ENCODE measurements at regions not wholly inside any gene's neighbourhood (a gene's known extent, or its start where the extent isn't known, plus 50 kb on each side); places are given as distances from the start of the nearest gene placed in this dataset.
"Not testable (repeated sequence)": the region's sequence is repeated elsewhere in the genome, so short reads cannot be mapped to it uniquely, and the experiment has no call there.

DNA sequence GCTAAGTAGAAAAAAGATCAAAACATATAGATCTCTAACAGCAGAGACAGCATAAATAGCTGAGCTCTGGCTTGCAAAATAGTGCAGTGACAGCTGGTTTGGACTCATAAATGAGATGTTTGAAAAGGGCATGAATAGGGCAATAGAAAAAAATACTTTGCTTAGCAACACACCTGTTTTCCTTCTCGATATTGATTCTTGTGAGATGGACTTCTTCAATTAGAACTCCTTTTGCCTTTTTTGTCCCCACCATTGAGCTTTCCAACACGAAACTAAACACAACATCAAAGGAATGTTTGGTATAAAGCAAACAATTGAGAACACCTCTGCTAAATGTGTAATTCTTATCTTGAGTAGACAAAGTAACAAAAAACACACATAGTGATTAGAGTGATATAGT is 726.3 kb downstream of the RAPGEF2 start:
- no peak for DNase-seq (ENCODE audit: low read depth)

GRCh38 chr4:159837071-159837470 is 734.2 kb downstream of the RAPGEF2 start:
- DNase-seq (ENCODE audit: low read depth), result no peak

DNA sequence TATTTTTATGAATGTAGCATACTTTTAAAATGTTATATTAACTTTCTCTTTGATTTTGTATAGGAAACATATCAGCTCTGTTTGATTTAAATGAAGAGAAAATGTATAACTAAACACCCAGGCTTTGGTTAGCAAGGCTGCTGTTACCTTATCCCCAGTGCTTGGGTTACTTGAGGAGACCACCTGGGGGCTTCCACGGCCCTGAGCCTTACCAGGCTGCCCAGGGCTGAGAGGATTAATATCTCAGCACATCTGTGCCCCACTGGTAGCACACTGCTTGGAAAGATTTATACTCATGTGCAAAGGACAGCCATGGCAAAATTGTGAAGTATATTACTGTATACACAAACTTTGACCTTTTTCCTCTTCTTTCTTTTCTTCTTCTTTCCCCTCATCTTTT is 752.9 kb downstream of the RAPGEF2 start:
- DNase-seq (ENCODE audit: low read depth), result no peak

- no peak for DNase-seq (ENCODE audit: low read depth)
These were observed 753.6 kb downstream of the RAPGEF2 start for GRCh38 chr4:159856451-159856850.

GRCh38 chr4:159859656-159860148 is 756.8 kb downstream of the RAPGEF2 start:
- DNase-seq (ENCODE audit: low read depth), result no peak

DNA sequence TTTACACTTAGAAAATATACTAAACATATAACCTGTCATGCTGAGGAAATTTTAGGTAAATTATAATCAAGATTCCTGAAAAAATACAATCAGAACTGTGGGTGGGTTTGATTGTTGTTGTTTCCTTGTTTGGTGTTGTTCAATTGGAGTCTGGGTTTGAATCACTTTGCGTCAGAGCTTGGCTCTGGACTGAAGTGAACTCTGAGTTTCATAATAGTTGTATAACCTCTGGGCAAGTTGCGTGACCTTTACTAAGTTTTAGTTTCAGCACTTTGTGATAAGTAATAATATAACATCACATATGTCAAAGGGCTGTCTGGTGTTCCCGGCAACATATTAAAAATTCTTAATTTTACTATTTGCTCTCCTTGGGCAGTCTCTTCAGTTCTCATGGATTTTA is 758.1 kb downstream of the RAPGEF2 start:
- no peak for DNase-seq (ENCODE audit: low read depth)

DNA sequence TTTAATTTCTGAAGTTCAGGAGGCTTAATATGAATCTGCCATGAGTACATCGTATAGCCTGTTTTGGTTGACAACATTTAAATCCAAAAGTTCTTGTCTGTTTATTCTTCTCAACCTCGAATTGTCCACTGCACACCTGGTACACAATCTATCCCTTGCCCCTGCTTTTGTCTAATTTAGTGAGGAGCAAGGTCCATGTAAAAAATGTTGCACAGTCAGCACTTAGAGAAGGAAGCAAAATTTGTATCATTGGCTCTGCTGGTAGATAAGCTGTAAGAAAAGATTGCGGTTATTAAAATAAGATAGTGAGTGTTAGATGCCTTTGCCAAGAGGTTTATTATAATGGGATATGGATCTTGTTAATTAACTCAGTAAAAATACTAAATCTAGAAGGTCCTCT is 761.5 kb downstream of the RAPGEF2 start:
- no peak for DNase-seq (ENCODE audit: low read depth)

DNA sequence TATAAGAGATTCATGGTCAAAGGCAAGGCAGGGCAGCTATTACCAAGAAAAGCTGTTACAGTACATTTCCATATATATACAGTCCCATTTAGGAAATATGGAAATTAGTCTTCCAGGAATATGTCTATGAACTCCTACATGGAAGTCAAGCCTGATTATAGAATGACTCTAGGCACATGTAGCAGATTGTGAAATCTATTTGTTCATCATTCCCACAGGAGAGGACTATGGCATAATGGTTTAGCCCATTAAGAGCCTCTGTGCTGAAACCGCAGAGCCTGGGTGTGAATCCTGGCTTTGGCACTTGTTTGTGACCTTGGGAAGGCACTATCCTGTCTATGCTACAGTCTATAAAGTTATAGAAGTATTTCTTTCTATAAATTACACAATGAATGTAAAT is 764.8 kb downstream of the RAPGEF2 start:
- DNase-seq (ENCODE audit: low read depth), result no peak

DNA sequence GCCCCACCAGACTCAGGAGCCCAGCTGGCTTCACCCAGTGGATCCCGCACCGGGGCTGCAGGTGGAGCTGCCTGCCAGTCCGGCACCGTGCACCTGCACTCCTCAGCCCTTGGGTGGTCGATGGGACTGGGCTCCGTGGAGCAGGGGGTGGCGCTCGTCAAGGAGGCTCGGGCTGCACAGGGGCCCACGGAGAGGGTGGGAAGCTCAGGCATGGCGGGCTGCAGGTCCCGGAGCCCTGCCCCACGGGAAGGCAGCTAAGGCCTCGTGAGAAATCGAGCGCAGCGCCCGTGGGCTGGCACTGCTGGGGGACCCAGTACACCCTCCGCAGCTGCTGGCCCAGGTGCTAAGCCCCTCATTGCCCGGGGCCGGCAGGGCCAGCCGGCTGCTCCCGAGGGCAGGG is 766.1 kb downstream of the RAPGEF2 start:
- DNase-seq (ENCODE audit: low read depth), result not testable (repeated sequence)

DNA sequence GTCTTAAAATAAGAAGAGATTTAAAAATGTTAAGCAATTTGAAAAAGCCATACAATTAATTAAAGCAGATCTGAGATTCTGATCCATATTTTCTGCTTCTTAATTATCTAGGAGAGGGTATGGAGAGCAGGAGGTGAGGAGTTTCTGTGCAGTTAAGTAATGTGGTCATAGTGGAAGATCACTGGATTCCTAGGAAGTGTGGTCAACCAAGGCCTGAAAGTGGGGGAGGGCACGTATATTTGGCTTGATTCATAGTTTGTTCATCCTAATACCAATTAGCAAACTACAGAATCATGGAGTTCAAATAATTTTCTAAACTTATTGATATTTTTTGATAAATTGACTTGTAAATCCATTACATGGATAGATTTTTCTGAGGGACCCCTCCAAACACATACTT is 768.3 kb downstream of the RAPGEF2 start:
- no peak for DNase-seq (ENCODE audit: low read depth)

- no peak for DNase-seq (ENCODE audit: low read depth)
These were observed 778.3 kb downstream of the RAPGEF2 start for GRCh38 chr4:159881158-159881557.

GRCh38 chr4:159884989-159885388 is 782.1 kb downstream of the RAPGEF2 start:
- no peak for DNase-seq (ENCODE audit: low read depth)

DNA sequence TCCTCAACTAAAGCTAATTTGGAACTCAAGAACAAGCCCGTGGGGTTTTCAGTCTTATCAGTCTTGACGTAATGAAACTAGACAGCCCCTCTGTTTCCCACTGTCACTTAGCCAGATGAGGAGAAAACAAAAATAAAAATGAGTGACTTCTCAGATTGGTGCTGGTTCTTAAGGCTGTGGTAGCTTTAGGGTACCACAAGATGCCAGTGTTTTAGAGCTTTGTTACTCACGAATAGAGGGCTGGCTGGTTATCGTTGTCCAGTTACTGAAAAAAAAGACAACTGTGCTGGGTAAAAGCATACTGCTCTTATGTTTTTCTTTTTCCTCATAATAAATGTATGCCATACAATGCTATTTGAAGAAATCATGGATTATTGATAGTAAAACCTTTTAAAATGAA is 796.7 kb downstream of the RAPGEF2 start:
- no peak for DNase-seq (ENCODE audit: low read depth)

GRCh38 chr4:159900562-159900961 is 797.7 kb downstream of the RAPGEF2 start:
- DNase-seq (ENCODE audit: low read depth), result no peak

GRCh38 chr4:159902648-159903047 is 799.8 kb downstream of the RAPGEF2 start:
- no peak for DNase-seq (ENCODE audit: low read depth)

DNA sequence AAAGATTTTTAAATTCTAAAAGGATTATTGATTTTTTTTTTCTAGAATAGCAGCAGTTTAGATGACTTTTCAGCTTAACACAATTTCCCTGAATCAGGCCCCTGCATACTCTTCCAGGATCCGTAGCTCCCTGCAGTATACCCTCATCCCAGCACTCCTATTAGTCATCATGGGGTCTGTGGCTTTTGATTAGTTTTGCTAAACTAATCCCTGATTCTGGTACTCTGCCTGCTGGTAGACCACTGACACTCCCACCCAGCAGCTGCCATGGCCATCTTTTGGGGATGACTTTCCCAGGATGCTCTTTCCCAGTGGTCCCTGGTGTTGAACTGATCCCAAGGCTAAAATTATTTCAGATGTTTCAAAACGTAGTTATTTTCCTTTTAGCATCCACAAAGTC is 802.0 kb downstream of the RAPGEF2 start:
- no peak for DNase-seq (ENCODE audit: low read depth)

- no peak for DNase-seq (ENCODE audit: low read depth)
These were observed 803.2 kb downstream of the RAPGEF2 start for GRCh38 chr4:159906051-159906450.

DNA sequence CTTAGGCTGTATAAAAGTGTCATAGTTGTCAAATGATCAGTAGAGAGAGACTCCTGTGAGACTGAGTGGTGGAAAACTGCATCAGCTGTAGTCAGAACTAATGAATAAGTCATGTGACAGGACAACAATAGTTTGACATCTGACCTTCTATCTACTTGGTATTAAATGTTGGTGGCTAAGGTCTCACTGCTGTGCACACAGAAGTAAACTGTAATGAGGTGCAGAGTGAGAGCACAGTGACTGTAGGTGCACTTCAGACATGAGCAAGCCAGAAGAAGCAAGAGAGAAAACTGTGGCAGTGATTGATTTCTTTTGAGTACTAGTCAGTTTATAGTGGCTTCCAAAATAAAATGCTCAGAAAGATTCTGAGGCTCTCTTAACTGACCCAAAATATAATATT is 803.6 kb downstream of the RAPGEF2 start:
- DNase-seq (ENCODE audit: low read depth), result no peak

DNA sequence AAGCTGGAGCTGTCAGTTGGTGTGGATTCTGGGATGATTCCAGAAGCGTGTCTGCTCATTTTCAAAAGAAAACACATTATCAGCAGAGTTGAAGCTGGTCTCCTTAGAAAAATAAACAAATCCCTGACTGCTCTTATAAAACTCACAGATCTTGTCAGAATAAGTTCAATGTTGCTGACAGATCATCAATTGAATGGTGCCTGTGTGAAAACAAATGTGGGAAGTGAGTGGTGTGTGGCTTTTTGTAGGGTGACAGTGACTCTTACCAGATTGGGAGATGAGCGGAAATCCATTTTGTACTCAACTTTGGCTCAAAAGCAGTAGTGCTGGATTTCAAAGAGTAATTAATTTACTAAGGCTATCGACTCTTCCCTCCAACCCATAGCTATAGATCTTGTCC is 807.8 kb downstream of the RAPGEF2 start:
- no peak for DNase-seq (ENCODE audit: low read depth)

GRCh38 chr4:159922119-159922518 is 819.2 kb downstream of the RAPGEF2 start:
- no peak for DNase-seq (ENCODE audit: low read depth)

GRCh38 chr4:159925770-159926169 is 822.9 kb downstream of the RAPGEF2 start:
- no peak for DNase-seq (ENCODE audit: low read depth)

DNA sequence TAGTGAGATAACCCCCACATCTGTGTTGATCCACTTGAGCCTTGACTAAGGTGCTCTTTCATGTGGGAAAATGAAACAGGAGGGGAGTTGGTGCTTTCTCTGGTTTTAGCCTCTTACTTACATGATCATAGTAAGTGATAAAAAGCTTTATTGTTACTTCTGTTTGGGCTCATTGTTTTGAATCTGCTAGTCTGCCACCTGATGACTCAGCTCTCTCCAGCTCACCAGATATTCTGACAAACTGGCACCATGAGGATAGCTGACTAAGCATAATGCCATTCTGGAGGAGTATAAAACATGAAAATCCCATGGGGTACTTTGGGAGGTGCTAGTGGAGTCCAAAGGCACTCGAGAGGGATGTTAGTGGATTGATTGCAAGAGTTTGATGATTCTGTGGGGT is 824.0 kb downstream of the RAPGEF2 start:
- no peak for DNase-seq (ENCODE audit: low read depth)

GRCh38 chr4:159927781-159928180 is 824.9 kb downstream of the RAPGEF2 start:
- DNase-seq (ENCODE audit: low read depth), result no peak

GRCh38 chr4:159934602-159935001 is 831.7 kb downstream of the RAPGEF2 start:
- not testable (repeated sequence) for DNase-seq (ENCODE audit: low read depth)

- no peak for DNase-seq (ENCODE audit: low read depth)
These were observed 834.7 kb downstream of the RAPGEF2 start for GRCh38 chr4:159937595-159937994.
